ENCODE measurements at regions not wholly inside any gene's neighbourhood (a gene's known extent, or its start where the extent isn't known, plus 50 kb on each side); places are given as distances from the start of the nearest gene placed in this dataset.

GRCh38 chr7:112616295-112616694 lies 135.5 kb downstream of the LSMEM1 start:
- Histone ChIP-seq H3K4me3 (no peak overlapping the region), H3K27me3 (no peaks in the 10 kb centered on the region), H3K4me1 (no peaks in the 10 kb centered on the region), H3K9me3 (no peaks in the 10 kb centered on the region), H3K27ac (no peak overlapping the region), H3K36me3 (no peaks in the 10 kb centered on the region)
- DNase-seq (ENCODE audit: low spot score in 2 of 2) = no peak
- WGBS = 65% methylated on average over 2 of the region's 2 CpGs
- no peak for TF ChIP-seq POLR2A (IDR thresholded peaks at IDR 0.05)
- TF ChIP-seq POLR2AphosphoS5 (IDR thresholded peaks at IDR 0.05) = no peak
- TF ChIP-seq, protein P1, sequence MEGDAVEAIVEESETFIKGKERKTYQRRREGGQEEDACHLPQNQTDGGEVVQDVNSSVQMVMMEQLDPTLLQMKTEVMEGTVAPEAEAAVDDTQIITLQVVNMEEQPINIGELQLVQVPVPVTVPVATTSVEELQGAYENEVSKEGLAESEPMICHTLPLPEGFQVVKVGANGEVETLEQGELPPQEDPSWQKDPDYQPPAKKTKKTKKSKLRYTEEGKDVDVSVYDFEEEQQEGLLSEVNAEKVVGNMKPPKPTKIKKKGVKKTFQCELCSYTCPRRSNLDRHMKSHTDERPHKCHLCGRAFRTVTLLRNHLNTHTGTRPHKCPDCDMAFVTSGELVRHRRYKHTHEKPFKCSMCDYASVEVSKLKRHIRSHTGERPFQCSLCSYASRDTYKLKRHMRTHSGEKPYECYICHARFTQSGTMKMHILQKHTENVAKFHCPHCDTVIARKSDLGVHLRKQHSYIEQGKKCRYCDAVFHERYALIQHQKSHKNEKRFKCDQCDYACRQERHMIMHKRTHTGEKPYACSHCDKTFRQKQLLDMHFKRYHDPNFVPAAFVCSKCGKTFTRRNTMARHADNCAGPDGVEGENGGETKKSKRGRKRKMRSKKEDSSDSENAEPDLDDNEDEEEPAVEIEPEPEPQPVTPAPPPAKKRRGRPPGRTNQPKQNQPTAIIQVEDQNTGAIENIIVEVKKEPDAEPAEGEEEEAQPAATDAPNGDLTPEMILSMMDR (IDR thresholded peaks at IDR 0.05) = no peak
- no peak for TF ChIP-seq EP300 (IDR thresholded peaks at IDR 0.05)

DNA sequence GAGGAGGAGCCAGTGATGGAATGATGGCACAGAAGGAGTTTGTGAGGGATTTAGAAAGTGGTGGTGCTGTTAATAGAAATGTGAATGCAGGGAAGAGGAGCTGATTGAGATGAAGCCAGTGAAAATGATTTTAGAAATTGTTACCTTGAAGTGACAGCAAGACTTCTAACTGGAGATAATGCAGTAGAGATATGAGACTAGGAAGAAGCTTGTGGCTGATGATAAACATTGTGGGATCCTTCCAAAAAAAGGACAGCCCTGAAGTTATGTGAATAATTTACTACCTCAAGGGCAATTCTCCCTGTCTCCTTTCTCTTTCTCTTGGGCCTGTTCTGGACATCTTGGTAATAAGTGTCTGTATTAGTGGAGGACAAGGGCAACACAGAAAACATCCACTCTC lies 138.6 kb downstream of the LSMEM1 start:
- H3K9me3 ChIP-seq = no peaks in the 10 kb centered on the region
- H3K36me3 ChIP-seq = no peaks in the 10 kb centered on the region
- no peak for DNase-seq (ENCODE audit: low spot score in 2 of 2)
- H3K4me1 ChIP-seq = no peaks in the 10 kb centered on the region
- no peak overlapping the region for H3K4me3 ChIP-seq
- no peaks in the 10 kb centered on the region for H3K27me3 ChIP-seq
- no peak overlapping the region for H3K27ac ChIP-seq
- TF ChIP-seq POLR2A (IDR thresholded peaks at IDR 0.05) (no peak), POLR2AphosphoS5 (IDR thresholded peaks at IDR 0.05) (no peak), EP300 (IDR thresholded peaks at IDR 0.05) (no peak)
- TF ChIP-seq, protein P1 (IDR thresholded peaks at IDR 0.05) = no peak

- Histone ChIP-seq H3K4me3 (no peak overlapping the region), H3K27ac (no peak overlapping the region), H3K4me1 (no peaks in the 10 kb centered on the region), H3K27me3 (no peaks in the 10 kb centered on the region), H3K9me3 (no peaks in the 10 kb centered on the region), H3K36me3 (no peaks in the 10 kb centered on the region)
- 95% methylated on average over 23 of the region's 23 CpGs for WGBS
- no peak for DNase-seq (ENCODE audit: low spot score in 2 of 2)
- TF ChIP-seq EP300 (IDR thresholded peaks at IDR 0.05) (no peak), POLR2AphosphoS5 (IDR thresholded peaks at IDR 0.05) (no peak), POLR2A (IDR thresholded peaks at IDR 0.05) (no peak)
- TF ChIP-seq, protein P1 (IDR thresholded peaks at IDR 0.05) = no peak
These were observed 141.4 kb downstream of the LSMEM1 start for GRCh38 chr7:112622159-112622715.

DNA sequence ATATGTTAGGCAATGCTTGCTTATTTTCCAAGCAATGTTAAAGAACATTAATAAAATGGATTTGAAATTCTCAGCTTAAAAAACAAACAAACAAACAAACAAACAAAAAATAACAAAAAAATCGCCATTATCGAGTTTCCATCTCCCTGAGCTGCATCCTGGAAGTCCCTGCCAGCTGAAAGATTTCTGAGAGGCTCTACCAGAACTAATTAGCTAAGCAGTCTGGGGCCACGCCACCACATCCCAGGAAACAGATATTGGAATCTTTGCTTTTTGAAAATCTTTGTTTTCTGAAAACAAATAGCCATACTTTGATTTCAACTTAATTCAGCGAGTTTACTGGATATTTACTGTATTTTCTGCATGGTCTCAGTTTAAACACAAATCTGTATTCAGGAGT lies 143.6 kb downstream of the LSMEM1 start:
- 82% methylated on average over 4 of the region's 4 CpGs for WGBS
- DNase-seq (ENCODE audit: low spot score in 2 of 2) = no peak
- no peaks in the 10 kb centered on the region for H3K4me1 ChIP-seq
- H3K4me3 ChIP-seq = no peak overlapping the region
- H3K27me3 ChIP-seq = no peaks in the 10 kb centered on the region
- no peaks in the 10 kb centered on the region for H3K36me3 ChIP-seq
- TF ChIP-seq EP300 (IDR thresholded peaks at IDR 0.05) (no peak), POLR2AphosphoS5 (IDR thresholded peaks at IDR 0.05) (no peak), POLR2A (IDR thresholded peaks at IDR 0.05) (no peak)
- TF ChIP-seq, protein P1 (IDR thresholded peaks at IDR 0.05) = no peak
- H3K9me3 ChIP-seq = no peaks in the 10 kb centered on the region
- no peak overlapping the region for H3K27ac ChIP-seq

GRCh38 chr7:112630565-112630964 lies 149.8 kb downstream of the LSMEM1 start:
- no peak overlapping the region for H3K27ac ChIP-seq
- no peaks in the 10 kb centered on the region for H3K4me1 ChIP-seq
- no peak for DNase-seq (ENCODE audit: low spot score in 2 of 2)
- 63% methylated on average over 1 of the region's 1 CpG for WGBS
- no peak overlapping the region for H3K4me3 ChIP-seq
- H3K9me3 ChIP-seq = no peaks in the 10 kb centered on the region
- no peaks in the 10 kb centered on the region for H3K36me3 ChIP-seq
- no peak for TF ChIP-seq POLR2A (IDR thresholded peaks at IDR 0.05)
- TF ChIP-seq, protein P1 (IDR thresholded peaks at IDR 0.05) = no peak
- TF ChIP-seq POLR2AphosphoS5 (IDR thresholded peaks at IDR 0.05) = no peak
- TF ChIP-seq EP300 (IDR thresholded peaks at IDR 0.05) = no peak
- no peaks in the 10 kb centered on the region for H3K27me3 ChIP-seq

All from suprapubic skin (tissue), 4 donors.